ENCODE measurements at regions not wholly inside any gene's neighbourhood (a gene's known extent, or its start where the extent isn't known, plus 50 kb on each side); places are given as distances from the start of the nearest gene placed in this dataset.

- POLR2A ChIA-PET = no interaction called here
- intact Hi-C loops (cut with micrococcal nuclease; ENCODE audit: unreplicated experiment) = no loop called here
- no peaks in the 10 kb centered on the region for H3K4me1 ChIP-seq
- H3K27me3 ChIP-seq (replicated peaks; ENCODE audit: control insufficient read depth, insufficient read depth, low read length) = no peaks in the 10 kb centered on the region
- TF ChIP-seq CTCF (IDR thresholded peaks at IDR 0.05; ENCODE audit: insufficient read depth in 1 of 2, low read depth in 1 of 2, low read length in 1 of 2, severe bottlenecking in 1 of 2, unreplicated experiment in 1 of 2) = no peak
- H3K9me3 ChIP-seq = no peaks in the 10 kb centered on the region
- no peak for DNase-seq
- Mint-ChIP-seq H3K27ac (ENCODE audit: unreplicated experiment) (no peak overlapping the region), H3K27me3 (ENCODE audit: insufficient read depth, unreplicated experiment) (peaks cover 3% of the 10 kb centered on the region), H3K36me3 (ENCODE audit: insufficient read depth, unreplicated experiment) (no peaks in the 10 kb centered on the region), H3K4me3 (ENCODE audit: unreplicated experiment) (no peak overlapping the region), H3K9me3 (ENCODE audit: unreplicated experiment) (no peaks in the 10 kb centered on the region), H3K4me1 (ENCODE audit: low read depth, unreplicated experiment) (no peaks in the 10 kb centered on the region)
- CTCF ChIA-PET = no interaction called here
- BruUV-seq (replicated peaks) = no TSS peak
- H3K4me3 ChIP-seq (ENCODE audit: low read depth, low read length) = no peak overlapping the region
- no peaks in the 10 kb centered on the region for H3K36me3 ChIP-seq (ENCODE audit: control insufficient read depth, insufficient read depth, low read length)
Measured at GRCh38 chr7:88610942-88611341, 148.6 kb upstream of the ZNF804B start.

- Mint-ChIP-seq H3K27me3 (ENCODE audit: insufficient read depth, unreplicated experiment) (peaks cover 2% of the 10 kb centered on the region), H3K4me3 (ENCODE audit: unreplicated experiment) (no peak overlapping the region), H3K36me3 (ENCODE audit: insufficient read depth, unreplicated experiment) (no peaks in the 10 kb centered on the region), H3K27ac (ENCODE audit: unreplicated experiment) (no peak overlapping the region), H3K9me3 (ENCODE audit: unreplicated experiment) (no peaks in the 10 kb centered on the region), H3K4me1 (ENCODE audit: low read depth, unreplicated experiment) (no peaks in the 10 kb centered on the region)
- TF ChIP-seq CTCF (IDR thresholded peaks at IDR 0.05; ENCODE audit: insufficient read depth in 1 of 2, low read depth in 1 of 2, low read length in 1 of 2, severe bottlenecking in 1 of 2, unreplicated experiment in 1 of 2) = no peak
- no peaks in the 10 kb centered on the region for H3K9me3 ChIP-seq
- ChIA-PET CTCF (no interaction called here), POLR2A (no interaction called here)
- no peak overlapping the region for H3K4me3 ChIP-seq (ENCODE audit: low read depth, low read length)
- DNase-seq = no peak
- no peaks in the 10 kb centered on the region for H3K36me3 ChIP-seq (ENCODE audit: control insufficient read depth, insufficient read depth, low read length)
- no peaks in the 10 kb centered on the region for H3K4me1 ChIP-seq
- intact Hi-C loops (cut with micrococcal nuclease; ENCODE audit: unreplicated experiment) = no loop called here
- no TSS peak for BruUV-seq (replicated peaks)
- H3K27me3 ChIP-seq (replicated peaks; ENCODE audit: control insufficient read depth, insufficient read depth, low read length) = no peaks in the 10 kb centered on the region
Measured at GRCh38 chr7:88600695-88601094, 158.8 kb upstream of the ZNF804B start.

GRCh38 chr7:88599528-88599927 lies 160.0 kb upstream of the ZNF804B start:
- Mint-ChIP-seq H3K36me3 (ENCODE audit: insufficient read depth, unreplicated experiment) (no peaks in the 10 kb centered on the region), H3K9me3 (ENCODE audit: unreplicated experiment) (no peaks in the 10 kb centered on the region), H3K27me3 (ENCODE audit: insufficient read depth, unreplicated experiment) (peaks cover 2% of the 10 kb centered on the region), H3K4me3 (ENCODE audit: unreplicated experiment) (no peak overlapping the region), H3K4me1 (ENCODE audit: low read depth, unreplicated experiment) (no peaks in the 10 kb centered on the region), H3K27ac (ENCODE audit: unreplicated experiment) (no peak overlapping the region)
- POLR2A ChIA-PET = no interaction called here
- intact Hi-C loops (cut with micrococcal nuclease; ENCODE audit: unreplicated experiment) = no loop called here
- Histone ChIP-seq H3K4me3 (ENCODE audit: low read depth, low read length) (no peak overlapping the region), H3K9me3 (no peaks in the 10 kb centered on the region), H3K36me3 (ENCODE audit: control insufficient read depth, insufficient read depth, low read length) (no peaks in the 10 kb centered on the region), H3K27me3 (replicated peaks; ENCODE audit: control insufficient read depth, insufficient read depth, low read length) (no peaks in the 10 kb centered on the region), H3K4me1 (no peaks in the 10 kb centered on the region)
- CTCF ChIA-PET = no interaction called here
- DNase-seq = no peak
- no TSS peak for BruUV-seq (replicated peaks)
- TF ChIP-seq CTCF (IDR thresholded peaks at IDR 0.05; ENCODE audit: insufficient read depth in 1 of 2, low read depth in 1 of 2, low read length in 1 of 2, severe bottlenecking in 1 of 2, unreplicated experiment in 1 of 2) = no peak
